ENCODE measurements at regions not wholly inside any gene's neighbourhood (a gene's known extent, or its start where the extent isn't known, plus 50 kb on each side); places are given as distances from the start of the nearest gene placed in this dataset.

GRCh38 chr1:227447531-227447990, 115.8 kb upstream of the ZNF678 start (continued):
- TF ChIP-seq ZBTB10 (tag by site-specific recombination; IDR thresholded peaks at IDR 0.05) = no peak
- TF ChIP-seq ZNF155 (tag by site-specific recombination; IDR thresholded peaks at IDR 0.05) = no peak
- TF ChIP-seq ZNF19 (tag by site-specific recombination; IDR thresholded peaks at IDR 0.05; ENCODE audit: low read depth) = no peak
- TF ChIP-seq ZBTB21 (tag by site-specific recombination; IDR thresholded peaks at IDR 0.05) = no peak
- TF ChIP-seq ZNF416 (tag by site-specific recombination; IDR thresholded peaks at IDR 0.05) = no peak

GRCh38 chr1:227445746-227446145, 117.6 kb upstream of the ZNF678 start:
- POLR2A ChIA-PET = interaction anchor here (0.6 kb wide), 2 partner anchors 20 to 717 kb away, joined by 3 to 4 read pairs; no protein-coding TSS in a partner anchor
- Histone ChIP-seq H3K27ac (ENCODE audit: extremely low read depth, low read depth, low read length) (no peak overlapping the region), H3K36me3 (ENCODE audit: control insufficient read depth in 2 of 2, insufficient read depth in 1 of 2, low read length in 2 of 2) (no peaks in the 10 kb centered on the region), H3K4me3 (ENCODE audit: low read depth, low read length) (no peak overlapping the region), H3K9me3 (ENCODE audit: control insufficient read depth, insufficient read depth, low read depth, low read length) (no peaks in the 10 kb centered on the region), H3K4me1 (ENCODE audit: control insufficient read depth, insufficient read depth, low read length) (no peaks in the 10 kb centered on the region)
- CTCF ChIA-PET = interaction anchor here (0.9 to 1.3 kb wide), 2 partner anchors 9 to 86 kb away, joined by 3 to 4 read pairs; no protein-coding TSS in a partner anchor
- TF ChIP-seq ZNF398 (tag by site-specific recombination; IDR thresholded peaks at IDR 0.05) (no peak), YY2 (tag by site-specific recombination; IDR thresholded peaks at IDR 0.05) (no peak), ZBTB49 (tag by site-specific recombination; IDR thresholded peaks at IDR 0.05; ENCODE audit: low read depth) (no peak), KLF16 (tag by site-specific recombination; IDR thresholded peaks at IDR 0.05) (no peak), RBAK (tag by site-specific recombination; IDR thresholded peaks at IDR 0.05) (no peak), PRDM1 (tag by site-specific recombination; IDR thresholded peaks at IDR 0.05) (no peak), ZNF658 (tag by site-specific recombination; IDR thresholded peaks at IDR 0.05) (no peak), ZSCAN5A (tag by site-specific recombination; IDR thresholded peaks at IDR 0.05) (no peak), ZNF513 (tag by site-specific recombination; IDR thresholded peaks at IDR 0.05) (no peak), ZBTB8A (tag by site-specific recombination; IDR thresholded peaks at IDR 0.05) (no peak)
